ENCODE measurements at regions not wholly inside any gene's neighbourhood (a gene's known extent, or its start where the extent isn't known, plus 50 kb on each side); places are given as distances from the start of the nearest gene placed in this dataset.

DNA sequence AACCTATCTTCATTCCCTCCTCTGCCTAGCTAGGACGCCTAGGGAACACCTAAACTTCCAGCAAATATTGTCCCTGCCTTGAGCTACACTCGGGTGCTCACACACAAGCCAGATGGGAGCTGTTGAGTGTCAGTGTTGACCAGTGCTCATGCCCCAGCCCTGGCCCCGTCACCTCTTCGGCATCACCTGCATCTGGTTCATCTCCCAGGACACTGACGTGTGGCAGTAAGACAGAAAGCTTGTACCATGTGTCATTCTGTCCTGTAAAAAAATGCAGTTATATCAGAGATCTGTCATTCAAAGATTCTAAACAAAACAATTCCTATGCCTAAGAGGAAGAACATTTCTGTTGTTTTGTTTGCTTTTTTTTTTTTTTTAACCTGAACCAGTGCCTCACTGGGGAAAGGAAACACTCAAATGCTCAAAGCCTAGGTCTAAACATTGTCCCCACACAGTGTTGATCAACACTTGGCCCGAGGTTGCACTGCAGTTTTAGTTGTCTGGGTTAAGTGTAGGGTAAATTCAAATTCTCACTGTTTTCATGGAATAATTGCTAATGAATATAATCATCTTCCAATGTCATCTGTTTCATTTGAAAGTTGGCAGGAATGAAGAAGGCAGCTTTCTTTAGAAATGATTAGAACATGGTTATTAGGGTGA is 102.7 kb upstream of the SASH1 start:
- DNase-seq (ENCODE audit: low spot score), result no peak

GRCh38 chr6:148240461-148240840 is 102.2 kb upstream of the SASH1 start:
- no peak for DNase-seq (ENCODE audit: low spot score)

DNA sequence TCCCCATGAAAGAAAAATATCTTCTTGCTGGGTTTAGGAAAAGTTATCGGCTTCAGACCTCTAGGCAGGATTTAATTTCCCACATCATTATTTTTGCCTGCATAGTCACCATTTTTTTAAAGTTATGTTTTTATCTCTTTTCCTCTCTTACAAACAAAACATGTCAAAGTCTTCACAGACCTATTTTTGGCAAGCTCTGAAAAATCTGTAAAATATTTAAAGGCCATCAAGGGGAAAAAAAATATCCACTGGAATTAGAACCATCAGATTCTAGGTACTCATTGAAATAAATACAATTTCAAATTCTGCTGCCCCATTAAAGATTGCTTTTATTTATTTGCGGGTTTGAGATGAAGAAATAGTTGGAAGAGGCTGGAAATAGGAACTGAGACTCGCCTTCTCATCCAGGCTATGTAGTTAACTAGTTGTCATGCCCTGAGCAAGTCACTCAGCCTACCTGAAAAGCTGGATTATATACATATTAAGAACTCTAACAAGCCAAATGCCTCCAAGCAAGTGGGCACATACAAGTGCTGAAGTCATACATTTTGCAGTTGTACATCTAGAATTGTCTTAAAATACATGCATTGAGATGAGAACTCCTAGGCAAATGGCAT is 101.7 kb upstream of the SASH1 start:
- no peak for DNase-seq (ENCODE audit: low spot score)

DNA sequence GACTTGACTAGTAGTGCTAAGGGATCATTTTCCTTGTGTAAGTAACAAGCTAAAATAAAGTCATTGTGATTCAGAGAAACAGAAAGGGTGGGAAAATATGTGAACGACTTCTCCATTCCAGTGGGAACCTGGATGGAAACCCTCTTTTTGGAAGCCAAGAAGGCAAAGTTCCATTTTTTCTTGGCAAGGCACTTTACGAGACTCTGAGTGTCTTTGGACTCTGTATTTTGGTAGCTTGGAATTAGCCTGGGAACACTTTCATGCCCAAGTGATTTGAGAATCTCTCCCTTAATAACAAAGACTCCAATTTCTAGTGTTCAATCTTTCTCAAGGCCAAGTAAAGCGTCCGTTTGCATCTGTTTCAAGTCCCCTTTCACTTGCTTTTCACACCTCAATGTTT is 100.5 kb upstream of the SASH1 start:
- no peak for DNase-seq (ENCODE audit: low spot score)

GRCh38 chr6:148244217-148244935 is 98.3 kb upstream of the SASH1 start:
- DNase-seq (ENCODE audit: low spot score), result no peak

- DNase-seq (ENCODE audit: low spot score), result no peak
Observed at GRCh38 chr6:148247386-148248063, 95.1 kb upstream of the SASH1 start.

DNA sequence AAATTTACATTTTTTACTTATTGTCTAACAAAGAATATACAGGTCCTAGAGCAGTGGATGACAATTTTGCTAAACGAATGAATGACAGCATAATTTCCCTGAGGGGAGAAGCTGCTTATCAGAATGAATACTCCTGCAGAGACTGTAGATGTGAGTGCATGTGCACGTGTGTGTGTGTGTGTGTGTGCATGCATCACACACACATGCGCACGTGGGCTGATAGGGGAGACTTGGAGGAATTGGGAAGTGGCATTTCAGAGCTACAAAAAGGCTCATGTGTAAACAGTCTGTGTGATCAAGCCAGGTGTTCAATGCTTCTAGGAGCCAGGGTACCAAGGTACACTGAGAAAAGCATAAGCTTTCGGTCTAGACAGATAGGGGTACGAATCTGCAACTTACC is 93.5 kb upstream of the SASH1 start:
- DNase-seq (ENCODE audit: low spot score), result no peak

GRCh38 chr6:148249679-148250375 is 92.8 kb upstream of the SASH1 start:
- DNase-seq (ENCODE audit: low spot score), result no peak

- no peak for DNase-seq (ENCODE audit: low spot score)
Observed at GRCh38 chr6:148250975-148251685, 91.5 kb upstream of the SASH1 start.

DNA sequence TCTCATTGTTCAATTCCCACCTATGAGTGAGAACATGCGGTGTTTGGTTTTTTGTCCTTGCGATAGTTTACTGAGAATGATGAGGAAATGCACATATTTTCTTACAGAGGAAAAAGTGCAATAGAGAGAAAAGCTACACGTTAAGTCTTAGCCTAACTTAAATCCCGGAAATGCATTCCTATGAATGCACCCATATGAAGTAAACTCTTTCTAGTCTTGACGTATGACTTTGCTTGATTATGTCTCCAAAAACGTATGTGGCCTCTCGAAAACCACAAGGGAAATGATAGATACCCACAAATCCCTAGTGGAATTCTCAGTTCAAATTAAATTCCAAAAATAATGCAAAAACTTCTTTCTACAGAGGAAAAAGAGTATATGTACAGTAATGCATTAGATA is 90.7 kb upstream of the SASH1 start:
- DNase-seq (ENCODE audit: low spot score), result no peak

GRCh38 chr6:148257810-148258209 is 84.8 kb upstream of the SASH1 start:
- no peak for DNase-seq (ENCODE audit: low spot score)

GRCh38 chr6:148258868-148259267 is 83.8 kb upstream of the SASH1 start:
- no peak for DNase-seq (ENCODE audit: low spot score)

DNA sequence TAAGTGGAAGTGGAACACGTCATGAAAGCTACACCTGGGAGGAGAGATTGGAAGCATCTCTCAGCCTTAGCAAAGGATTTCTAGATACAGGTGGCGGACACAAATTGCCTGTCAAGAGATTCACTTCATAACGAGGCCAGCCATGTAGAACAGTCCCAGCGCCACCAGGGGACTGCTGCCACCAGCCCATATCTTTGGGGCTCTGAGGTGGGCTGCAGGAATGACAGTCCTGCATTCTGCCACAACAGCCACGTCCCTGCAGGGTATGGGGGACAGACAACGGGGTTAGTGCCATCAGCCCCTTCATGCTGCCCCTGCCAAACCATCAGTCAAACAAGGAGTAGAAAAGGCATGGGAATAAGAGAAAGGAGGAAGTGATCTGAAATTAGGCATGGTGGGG is 81.2 kb upstream of the SASH1 start:
- no peak for DNase-seq (ENCODE audit: low spot score)

DNA sequence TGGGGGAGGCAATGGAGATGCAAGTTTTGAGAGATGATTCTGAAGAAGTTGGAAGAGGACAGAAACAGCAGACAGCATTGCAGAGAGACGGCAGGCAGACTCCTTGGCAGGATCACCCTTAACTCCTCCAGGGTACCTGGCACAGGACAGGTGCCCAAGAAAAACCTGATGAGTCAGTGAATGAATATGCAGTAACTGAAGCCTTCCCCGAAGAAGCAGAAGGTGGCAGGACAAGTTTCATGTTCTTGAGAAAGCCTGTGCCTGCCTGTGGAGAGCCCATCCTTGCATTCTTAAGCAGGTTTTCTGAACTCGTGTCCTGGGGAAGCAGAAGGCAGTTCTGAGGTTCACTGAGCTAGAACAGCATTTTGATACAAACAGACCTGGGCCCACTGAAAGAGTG is 79.6 kb upstream of the SASH1 start:
- no peak for DNase-seq (ENCODE audit: low spot score)

- DNase-seq (ENCODE audit: low spot score), result no peak
Observed at GRCh38 chr6:148263961-148264360, 78.7 kb upstream of the SASH1 start.

- DNase-seq (ENCODE audit: low spot score), result no peak
Observed at GRCh38 chr6:148265054-148265453, 77.6 kb upstream of the SASH1 start.

GRCh38 chr6:148269386-148269785 is 73.3 kb upstream of the SASH1 start:
- no peak for DNase-seq (ENCODE audit: low spot score)

DNA sequence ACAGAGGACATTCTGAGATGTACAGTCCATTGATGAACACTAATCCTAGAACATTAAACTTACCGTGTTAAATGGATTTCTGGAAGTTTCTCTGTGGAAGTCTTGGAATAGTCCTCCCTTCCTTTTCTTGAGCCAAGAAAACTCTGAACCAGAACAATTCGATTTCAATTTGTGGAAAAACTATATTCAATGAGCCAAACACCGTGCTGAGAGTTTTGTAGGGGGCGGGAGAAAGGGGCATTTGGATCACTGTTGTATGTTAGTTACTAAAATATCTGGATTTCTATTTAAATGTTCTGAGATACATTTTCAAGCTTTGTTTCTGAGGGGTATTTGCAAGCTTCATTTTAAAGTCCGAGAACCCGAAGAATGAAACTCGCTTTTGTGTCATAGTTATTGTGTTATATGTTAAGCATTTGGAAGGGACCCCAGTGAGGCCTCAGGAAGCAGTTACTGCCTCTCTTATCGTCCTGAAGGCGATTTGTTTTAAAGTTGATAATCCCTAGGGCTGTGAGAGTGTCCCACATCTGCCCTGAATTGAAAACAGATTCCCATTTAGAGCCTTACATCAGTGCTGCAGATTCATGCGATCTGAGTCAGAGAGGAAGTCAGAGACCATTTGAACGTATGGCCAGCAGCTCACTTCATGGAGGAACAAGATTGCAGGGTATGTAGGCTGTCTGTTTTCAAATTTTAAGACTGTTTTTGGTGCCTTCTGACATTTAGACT is 70.8 kb upstream of the SASH1 start:
- no peak for DNase-seq (ENCODE audit: low spot score)

- no peak for DNase-seq (ENCODE audit: low spot score)
Observed at GRCh38 chr6:148272597-148272996, 70.0 kb upstream of the SASH1 start.

DNA sequence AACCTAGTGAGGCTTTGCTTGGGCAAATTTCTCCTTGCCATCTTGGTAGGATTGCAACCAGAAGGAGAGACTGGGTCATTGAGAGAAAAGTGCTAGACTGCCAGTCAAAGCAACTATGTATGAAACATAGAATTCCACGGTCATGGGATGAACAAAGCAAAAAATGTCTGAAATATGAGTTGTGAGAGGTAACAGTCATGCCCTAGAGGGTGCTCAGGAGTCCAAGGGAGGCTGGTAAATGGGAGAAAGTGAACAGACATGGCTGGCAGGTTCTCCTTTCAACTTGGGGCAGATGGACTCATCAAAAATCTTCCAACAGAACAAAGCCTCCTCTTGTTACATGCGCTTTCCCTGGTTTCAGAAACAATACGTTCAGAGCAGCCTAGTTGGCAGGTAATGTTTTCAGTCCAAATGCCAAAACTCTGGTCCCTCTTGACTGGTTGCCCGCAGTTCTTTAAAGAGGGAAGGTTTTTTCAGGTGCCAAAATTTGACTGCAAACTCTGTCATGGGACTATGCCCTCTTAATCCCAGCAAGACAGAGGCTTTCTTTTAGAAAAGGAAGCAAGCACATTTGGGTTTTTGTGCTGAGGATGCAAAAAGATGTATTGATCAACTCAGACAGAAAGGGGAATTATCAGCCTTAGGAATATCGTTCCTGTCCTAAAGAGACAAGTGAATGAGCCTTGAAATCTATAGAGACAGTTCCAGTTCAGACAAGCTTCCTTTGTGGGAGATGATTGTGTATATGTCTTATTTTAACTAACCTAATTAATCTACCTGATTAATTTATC is 68.5 kb upstream of the SASH1 start:
- no peak for DNase-seq (ENCODE audit: low spot score)
